ENCODE measurements at regions not wholly inside any gene's neighbourhood (a gene's known extent, or its start where the extent isn't known, plus 50 kb on each side); places are given as distances from the start of the nearest gene placed in this dataset.

GRCh38 chr5:174384509-174384947 lies 339.0 kb downstream of the NSG2 start:
- H3K4me1 ChIP-seq (ENCODE audit: control insufficient read depth, extremely low read depth, insufficient read depth, low read length): no peaks in the 10 kb centered on the region
- intact Hi-C loops (cut with micrococcal nuclease) (no loop called here), dilution Hi-C loops (cut with MboI; ENCODE audit: extremely low pct_ligation_motif_present, low sequenced_read_pairs) (no loop called here)
- DNase-seq (ENCODE audit: low read depth, low spot score) (no peak), FAIRE-seq (no peak)
- no peaks in the 10 kb centered on the region for H3K36me3 ChIP-seq (ENCODE audit: control insufficient read depth in 2 of 2, extremely low read depth in 1 of 2, insufficient read depth in 2 of 2, low read length in 2 of 2)
- H3K79me2 ChIP-seq (ENCODE audit: control insufficient read depth, insufficient read depth, low read length): no peaks in the 10 kb centered on the region
- no peak overlapping the region for H3K4me2 ChIP-seq (ENCODE audit: insufficient read depth, low read length)
- ChIA-PET CTCF (no interaction called here), POLR2A (no interaction called here)
- H4K20me1 ChIP-seq (replicated peaks; ENCODE audit: control insufficient read depth, extremely low read depth, insufficient read depth, low read length): no peaks in the 10 kb centered on the region
- no peak for TF ChIP-seq EZH2 (IDR thresholded peaks at IDR 0.05; ENCODE audit: borderline replicate concordance, low read depth, low read length, severe bottlenecking)
- no peak for TF ChIP-seq JUN (IDR thresholded peaks at IDR 0.05; ENCODE audit: borderline replicate concordance, insufficient read depth, insufficient read length, low read depth)
- no peak for TF ChIP-seq MYC (IDR thresholded peaks at IDR 0.05; ENCODE audit: low read depth, low read length)
- no peak for TF ChIP-seq GATA2 (IDR thresholded peaks at IDR 0.05; ENCODE audit: insufficient read depth, insufficient read length, low read depth, low read length)
- TF ChIP-seq FOS (IDR thresholded peaks at IDR 0.05; ENCODE audit: borderline replicate concordance, insufficient read depth, low read length): no peak
- TF ChIP-seq MAX (IDR thresholded peaks at IDR 0.05; ENCODE audit: insufficient read depth, insufficient read length): no peak
- no peak for TF ChIP-seq POLR2AphosphoS5 (IDR thresholded peaks at IDR 0.05; ENCODE audit: insufficient read depth, low read depth, low read length)
- no peak for TF ChIP-seq POLR2A (IDR thresholded peaks at IDR 0.05; ENCODE audit: low read depth, low read length)
- no peak for TF ChIP-seq CTCF (IDR thresholded peaks at IDR 0.05; ENCODE audit: extremely low read depth in 1 of 2, insufficient read depth in 1 of 2, low read depth in 1 of 2, low read length in 2 of 2)
- no peaks in the 10 kb centered on the region for H3K27me3 ChIP-seq (ENCODE audit: control insufficient read depth in 2 of 2, insufficient read depth in 2 of 2, low read length in 2 of 2)
- no peak overlapping the region for H2AFZ ChIP-seq (ENCODE audit: low read depth, low read length)
- no peak overlapping the region for H3K27ac ChIP-seq (ENCODE audit: insufficient read depth, low read depth, low read length)
- H3K4me3 ChIP-seq (replicated peaks in 1 of 3; ENCODE audit: insufficient read depth in 1 of 3, low read depth in 1 of 3, low read length in 3 of 3): no peak overlapping the region
- H3K9me1 ChIP-seq (replicated peaks; ENCODE audit: control insufficient read depth, extremely low read depth, insufficient read depth, low read length): no peaks in the 10 kb centered on the region
- BruUV-seq (replicated peaks): no TSS peak
- no peaks in the 10 kb centered on the region for H3K9me3 ChIP-seq (replicated peaks; ENCODE audit: control insufficient read depth, insufficient read depth, low read length)
- H3K9ac ChIP-seq (replicated peaks; ENCODE audit: extremely low read depth, insufficient read depth, low read length): no peak overlapping the region
